GM12864 (cell line): ENCODE measurements at regions not wholly inside any gene's neighbourhood (a gene's known extent, or its start where the extent isn't known, plus 50 kb on each side); places are given as distances from the start of the nearest gene placed in this dataset.

ENCODE experiments used
- DNase-seq: peaks from one replicate; pipeline ENCODE4 v3.0.0-alpha.2; 2011; ENCODE audit warnings: low read depth
- H3K4me3 ChIP-seq: 2 replicates; pipeline ENCODE4 v1.5.1; 2011; ENCODE audit warnings: mild to moderate bottlenecking, low read depth, low read length, control low read depth
- CTCF ChIP-seq: IDR thresholded peaks from 2 replicates; pipeline ENCODE4 v1.5.1; 2011; ENCODE audit warnings: low read depth, mild to moderate bottlenecking, moderate library complexity, low read length, control low read depth, inconsistent platforms; ENCODE audit errors: missing control alignments

GRCh38 chr10:84078771-84079170, 60.5 kb upstream of the GHITM start:
- no peak overlapping the region for H3K4me3 ChIP-seq

GRCh38 chr10:84084342-84084741, 55.0 kb upstream of the GHITM start:
- TF ChIP-seq CTCF, result no peak
- H3K4me3 ChIP-seq, result no peak overlapping the region
- DNase-seq, result no peak

More at GRCh38 chr10:84078771-84079170, 60.5 kb upstream of the GHITM start:
- no peak for TF ChIP-seq CTCF
- DNase-seq, result no peak

DNA sequence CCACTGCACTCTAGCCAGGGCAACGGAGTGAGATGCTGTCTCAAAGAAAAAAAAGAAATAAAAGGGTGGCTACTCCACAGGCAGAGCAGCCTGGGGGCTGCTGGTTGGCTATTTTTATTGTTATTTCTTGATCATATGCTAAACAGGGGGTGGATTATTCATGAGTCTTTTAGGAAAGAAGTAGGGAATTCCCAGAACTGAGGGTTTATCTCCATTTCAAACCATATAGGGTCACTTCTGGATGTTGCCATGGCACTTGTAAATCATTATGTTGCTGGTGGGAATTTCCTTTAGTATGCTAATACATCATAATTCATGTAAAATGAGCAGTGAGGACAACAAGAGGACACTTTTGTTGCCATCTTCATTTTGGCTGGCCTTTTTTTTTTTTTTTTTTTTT, 52.1 kb upstream of the GHITM start:
- no peak for DNase-seq
- no peak overlapping the region for H3K4me3 ChIP-seq
- TF ChIP-seq CTCF, result no peak

GRCh38 chr10:84088626-84089025, 50.7 kb upstream of the GHITM start:
- no peak overlapping the region for H3K4me3 ChIP-seq
- TF ChIP-seq CTCF, result no peak
- DNase-seq, result no peak

DNA sequence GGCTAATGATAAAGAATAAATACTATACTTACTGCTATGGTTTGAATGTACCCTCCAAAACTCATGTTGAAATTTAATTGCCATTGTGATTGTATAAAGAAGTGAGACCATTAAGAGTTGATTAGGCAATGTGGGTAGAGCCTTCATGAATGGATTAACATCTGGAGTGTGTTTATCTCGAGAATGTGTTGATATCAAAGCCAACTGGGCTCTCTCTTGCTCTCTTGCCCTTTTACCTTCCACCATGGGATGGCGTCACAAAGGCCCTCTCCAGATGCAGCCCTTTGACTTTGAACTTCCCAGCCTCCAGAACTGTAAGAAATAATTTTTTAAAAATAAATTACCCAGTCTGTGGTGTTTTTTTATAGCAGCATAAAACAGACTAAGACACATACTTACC, 50.1 kb upstream of the GHITM start:
- H3K4me3 ChIP-seq, result no peak overlapping the region
- no peak for DNase-seq
- TF ChIP-seq CTCF, result no peak
